HepG2 (cell line): ENCODE measurements at regions not wholly inside any gene's neighbourhood (a gene's known extent, or its start where the extent isn't known, plus 50 kb on each side); places are given as distances from the start of the nearest gene placed in this dataset.

ENCODE experiments used
- ATAC-seq: fragments of 200-7000 bp; cut with Tn5 transposase; 3 replicates; pipeline ENCODE4 v1.9.1; 2020; ENCODE audit warnings: mild to moderate bottlenecking, moderate library complexity
- BruUV-seq: library from RNA; stranded (reverse); fragments of 400-500 nt; replicated peaks from 2 replicates; lab custom pipeline; 2021; lab: Mats Ljungman, UMichigan
- CTCF ChIA-PET: fragments of 300-600 bp; formaldehyde crosslinking; extraction: SDS; loops from one replicate; lab custom pipeline; 2021; ENCODE audit warnings: low total read pairs, inconsistent platforms, low intra/inter-chr PET ratio; lab: Yijun Ruan, JAX
- POLR2A ChIA-PET: fragments of 350-600 bp; sonication (Branson Sonifier 250); formaldehyde crosslinking; loops from one replicate; lab custom pipeline; 2020; ENCODE audit warnings: antibody characterized with exemption, inconsistent platforms; lab: Yijun Ruan, JAX
- DNase-seq: peaks from one replicate; pipeline ENCODE4 v3.0.0-alpha.2; 2015; ENCODE audit warnings: low spot score
- FAIRE-seq: peaks from 3 replicates; lab custom pipeline; 2011; peaks lifted over from hg19 to GRCh38; lab: Jason Lieb, UNC
- H2AFZ ChIP-seq: one replicate; pipeline ENCODE4 v1.6.1; 2011; ENCODE audit warnings: low read length, inconsistent platforms
- H3K27ac ChIP-seq: fragments of 300-600 bp; 3 replicates; pipeline ENCODE4 v1.8.0; 2011; ENCODE audit warnings: mixed run types, mild to moderate bottlenecking, mixed read lengths, low read length, inconsistent platforms; ENCODE audit not compliant: insufficient read depth; ENCODE audit errors: extremely low read length
- H3K27me3 ChIP-seq, 2 experiments: fragments of 200-600 bp in 1 of 2; 2 replicates in 1 of 2; 3 replicates in 1 of 2; pipeline versions ENCODE4 v1.6.0 to v1.8.0; 2011; ENCODE audit warnings: low read length in 2 of 2, mild to moderate bottlenecking in 2 of 2, moderate library complexity in 2 of 2, inconsistent platforms in 1 of 2; ENCODE audit not compliant: insufficient read depth in 2 of 2, control insufficient read depth in 1 of 2
- H3K36me3 ChIP-seq, 2 experiments: fragments of 200-600 bp in 1 of 2; replicated peaks in 1 of 2; 2 replicates in 1 of 2; 3 replicates in 1 of 2; pipeline versions ENCODE4 v1.5.1 to v1.8.0; 2011; ENCODE audit warnings: low read length in 2 of 2, inconsistent platforms in 1 of 2; ENCODE audit not compliant: insufficient read depth in 2 of 2, control insufficient read depth in 1 of 2
- H3K4me1 ChIP-seq: 2 replicates; pipeline ENCODE4 v1.5.1; 2012; ENCODE audit warnings: low read length, inconsistent platforms; ENCODE audit not compliant: insufficient read depth
- H3K4me2 ChIP-seq: 2 replicates; pipeline ENCODE4 v1.6.0; 2011; ENCODE audit warnings: low read depth, low read length, inconsistent platforms
- H3K4me3 ChIP-seq, 3 experiments: fragments of 200-600 bp in 1 of 3; sonication (generic), shearing (Covaris generic) in 1 of 3; replicated peaks in 1 of 3; 2 replicates each; pipeline ENCODE4 v1.5.1; 2011 to 2016; ENCODE audit warnings: low read length in 3 of 3, inconsistent platforms in 2 of 3, low read depth in 2 of 3, mild to moderate bottlenecking in 2 of 3, control low read depth in 1 of 3, mixed read lengths in 1 of 3; ENCODE audit not compliant: insufficient read depth in 1 of 3
- H3K79me2 ChIP-seq: one replicate; pipeline ENCODE4 v1.6.1; 2011; ENCODE audit warnings: low read length, inconsistent platforms; ENCODE audit not compliant: insufficient read depth
- H3K9ac ChIP-seq: 2 replicates; pipeline ENCODE4 v1.6.0; 2011; ENCODE audit warnings: mild to moderate bottlenecking, low read depth, low read length, inconsistent platforms; ENCODE audit not compliant: insufficient read depth
- H3K9me3 ChIP-seq: 2 replicates; pipeline ENCODE4 v1.5.1; 2012; ENCODE audit warnings: mild to moderate bottlenecking, low read length
- H4K20me1 ChIP-seq: 2 replicates; pipeline ENCODE4 v1.6.0; 2011; ENCODE audit warnings: inconsistent platforms, mild to moderate bottlenecking, low read length, moderate library complexity; ENCODE audit not compliant: insufficient read depth
- GZF1 ChIP-seq: sonication (generic); formaldehyde crosslinking; IDR thresholded peaks from 2 replicates; pipeline ENCODE4 v1.5.1; 2020; ENCODE audit warnings: mild to moderate bottlenecking, missing genetic modification reagents
- MAFK ChIP-seq, 2 experiments: IDR thresholded peaks in 1 of 2; conservative IDR thresholded peaks in 1 of 2; 2 replicates each; pipeline ENCODE4 v1.6.1; 2011; ENCODE audit warnings: improper control_type of control experiment in 2 of 2, low read length in 2 of 2
- ZNF546 ChIP-seq: sonication (generic); formaldehyde crosslinking; conservative IDR thresholded peaks from 2 replicates; pipeline ENCODE4 v1.8.1; 2023; ENCODE audit warnings: mild to moderate bottlenecking, missing genetic modification reagents
- ZNF605 ChIP-seq: sonication (generic); formaldehyde crosslinking; IDR thresholded peaks from 2 replicates; pipeline ENCODE4 v1.8.0; 2022; ENCODE audit warnings: mild to moderate bottlenecking, missing genetic modification reagents
- ZNF749 ChIP-seq: sonication (generic); formaldehyde crosslinking; IDR thresholded peaks from 2 replicates; pipeline ENCODE4 v1.8.0; 2022; ENCODE audit warnings: mild to moderate bottlenecking, missing genetic modification reagents, moderate library complexity, borderline replicate concordance
- WGBS: methylation state at CpG from one replicate; pipeline ENCODE4 v1.1.6; 2017; ENCODE audit warnings: low lambda C conversion rate; 5-methylcytosine and 5-hydroxymethylcytosine counted together
- in situ Hi-C: cut with HindIII; loops from 2 replicates; pipeline ENCODE4 v1.10.0; 2017; ENCODE audit warnings: low pct_unique_long_range_greater_than_20kb; ENCODE audit not compliant: extremely low pct_ligation_motif_present
- intact Hi-C: fragments of 100-400 bp; cut with micrococcal nuclease; formaldehyde crosslinking; loops from one replicate; pipeline ENCODE4 v1.10.0; 2022; ENCODE audit not compliant: unreplicated experiment
- TF ChIP-seq, protein P1 (sequence below): sonication (generic); formaldehyde crosslinking; IDR thresholded peaks from 2 replicates; pipeline ENCODE4 v1.4.0; 2020; ENCODE audit warnings: missing genetic modification reagents
- TF ChIP-seq, protein P2 (sequence below): sonication (generic); formaldehyde crosslinking; conservative IDR thresholded peaks from 2 replicates; pipeline ENCODE4 v1.8.0; 2022; ENCODE audit warnings: mild to moderate bottlenecking, moderate library complexity, missing genetic modification reagents
- TF ChIP-seq, protein P3 (sequence below): sonication (generic); formaldehyde crosslinking; IDR thresholded peaks from 2 replicates; pipeline ENCODE4 v1.4.0; 2020; ENCODE audit warnings: mild to moderate bottlenecking, missing genetic modification reagents
- TF ChIP-seq, protein P4 (sequence below): sonication (generic); formaldehyde crosslinking; IDR thresholded peaks from 2 replicates; pipeline ENCODE4 v1.8.0; 2022; ENCODE audit warnings: mild to moderate bottlenecking, missing genetic modification reagents, moderate library complexity
- TF ChIP-seq, protein P5 (sequence below): sonication (generic); formaldehyde crosslinking; IDR thresholded peaks from 2 replicates; pipeline ENCODE4 v1.5.0; 2020; ENCODE audit warnings: mild to moderate bottlenecking, missing genetic modification reagents

DNA sequence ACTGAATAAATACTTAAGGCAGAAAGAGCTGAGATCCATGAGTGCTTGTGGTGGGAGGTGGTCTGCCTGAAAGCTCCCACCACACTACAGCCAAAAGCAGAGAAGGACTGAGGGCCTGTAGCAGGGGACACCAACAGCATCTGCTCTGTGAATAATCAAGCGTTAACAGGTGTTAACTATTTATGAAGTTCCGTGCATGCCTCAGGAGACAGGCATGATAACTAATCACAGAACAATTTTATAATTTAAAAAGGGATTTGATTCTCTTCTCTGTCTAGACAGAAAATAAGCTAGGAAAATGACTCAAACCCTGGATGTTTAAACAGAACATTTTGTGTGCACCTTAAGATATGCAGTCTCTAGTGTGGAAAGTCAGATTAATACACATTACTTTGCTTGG is 61.5 kb upstream of the GHITM start:
- Histone ChIP-seq H3K4me2 (no peak overlapping the region), H3K9ac (no peak overlapping the region), H3K4me3 (no peak overlapping the region), H3K36me3 (no peaks in the 10 kb centered on the region), H3K27me3 (no peaks in the 10 kb centered on the region; a peak in 1 of 5 replicates), H3K79me2 (no peaks in the 10 kb centered on the region), H3K4me1 (no peaks in the 10 kb centered on the region), H3K27ac (no peak overlapping the region), H2AFZ (no peak overlapping the region), H3K9me3 (no peaks in the 10 kb centered on the region), H4K20me1 (no peaks in the 10 kb centered on the region)
- ChIA-PET CTCF (no interaction called here), POLR2A (no interaction called here)
- no peak for ATAC-seq
- no peak for DNase-seq
- TF ChIP-seq ZNF605 (CRISPR knock-in tag) (no peak), ZNF749 (CRISPR knock-in tag) (no peak), MAFK (conservative IDR thresholded peaks at IDR 0.05 in 1 of 2, IDR thresholded peaks at IDR 0.05 in 1 of 2; ENCODE audit: low read length in 2 of 2) (no peak), ZNF546 (CRISPR knock-in tag) (no peak), GZF1 (CRISPR knock-in tag) (no peak)
- TF ChIP-seq, protein P1, sequence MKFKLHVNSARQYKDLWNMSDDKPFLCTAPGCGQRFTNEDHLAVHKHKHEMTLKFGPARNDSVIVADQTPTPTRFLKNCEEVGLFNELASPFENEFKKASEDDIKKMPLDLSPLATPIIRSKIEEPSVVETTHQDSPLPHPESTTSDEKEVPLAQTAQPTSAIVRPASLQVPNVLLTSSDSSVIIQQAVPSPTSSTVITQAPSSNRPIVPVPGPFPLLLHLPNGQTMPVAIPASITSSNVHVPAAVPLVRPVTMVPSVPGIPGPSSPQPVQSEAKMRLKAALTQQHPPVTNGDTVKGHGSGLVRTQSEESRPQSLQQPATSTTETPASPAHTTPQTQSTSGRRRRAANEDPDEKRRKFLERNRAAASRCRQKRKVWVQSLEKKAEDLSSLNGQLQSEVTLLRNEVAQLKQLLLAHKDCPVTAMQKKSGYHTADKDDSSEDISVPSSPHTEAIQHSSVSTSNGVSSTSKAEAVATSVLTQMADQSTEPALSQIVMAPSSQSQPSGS (CRISPR knock-in tag), result no peak
- TF ChIP-seq, protein P2, sequence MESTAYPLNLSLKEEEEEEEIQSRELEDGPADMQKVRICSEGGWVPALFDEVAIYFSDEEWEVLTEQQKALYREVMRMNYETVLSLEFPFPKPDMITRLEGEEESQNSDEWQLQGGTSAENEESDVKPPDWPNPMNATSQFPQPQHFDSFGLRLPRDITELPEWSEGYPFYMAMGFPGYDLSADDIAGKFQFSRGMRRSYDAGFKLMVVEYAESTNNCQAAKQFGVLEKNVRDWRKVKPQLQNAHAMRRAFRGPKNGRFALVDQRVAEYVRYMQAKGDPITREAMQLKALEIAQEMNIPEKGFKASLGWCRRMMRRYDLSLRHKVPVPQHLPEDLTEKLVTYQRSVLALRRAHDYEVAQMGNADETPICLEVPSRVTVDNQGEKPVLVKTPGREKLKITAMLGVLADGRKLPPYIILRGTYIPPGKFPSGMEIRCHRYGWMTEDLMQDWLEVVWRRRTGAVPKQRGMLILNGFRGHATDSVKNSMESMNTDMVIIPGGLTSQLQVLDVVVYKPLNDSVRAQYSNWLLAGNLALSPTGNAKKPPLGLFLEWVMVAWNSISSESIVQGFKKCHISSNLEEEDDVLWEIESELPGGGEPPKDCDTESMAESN, result no peak
- TF ChIP-seq, protein P3, sequence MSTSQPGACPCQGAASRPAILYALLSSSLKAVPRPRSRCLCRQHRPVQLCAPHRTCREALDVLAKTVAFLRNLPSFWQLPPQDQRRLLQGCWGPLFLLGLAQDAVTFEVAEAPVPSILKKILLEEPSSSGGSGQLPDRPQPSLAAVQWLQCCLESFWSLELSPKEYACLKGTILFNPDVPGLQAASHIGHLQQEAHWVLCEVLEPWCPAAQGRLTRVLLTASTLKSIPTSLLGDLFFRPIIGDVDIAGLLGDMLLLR (CRISPR knock-in tag), result no peak
- TF ChIP-seq, protein P4, sequence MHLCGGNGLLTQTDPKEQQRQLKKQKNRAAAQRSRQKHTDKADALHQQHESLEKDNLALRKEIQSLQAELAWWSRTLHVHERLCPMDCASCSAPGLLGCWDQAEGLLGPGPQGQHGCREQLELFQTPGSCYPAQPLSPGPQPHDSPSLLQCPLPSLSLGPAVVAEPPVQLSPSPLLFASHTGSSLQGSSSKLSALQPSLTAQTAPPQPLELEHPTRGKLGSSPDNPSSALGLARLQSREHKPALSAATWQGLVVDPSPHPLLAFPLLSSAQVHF (CRISPR knock-in tag), result no peak
- TF ChIP-seq, protein P5, sequence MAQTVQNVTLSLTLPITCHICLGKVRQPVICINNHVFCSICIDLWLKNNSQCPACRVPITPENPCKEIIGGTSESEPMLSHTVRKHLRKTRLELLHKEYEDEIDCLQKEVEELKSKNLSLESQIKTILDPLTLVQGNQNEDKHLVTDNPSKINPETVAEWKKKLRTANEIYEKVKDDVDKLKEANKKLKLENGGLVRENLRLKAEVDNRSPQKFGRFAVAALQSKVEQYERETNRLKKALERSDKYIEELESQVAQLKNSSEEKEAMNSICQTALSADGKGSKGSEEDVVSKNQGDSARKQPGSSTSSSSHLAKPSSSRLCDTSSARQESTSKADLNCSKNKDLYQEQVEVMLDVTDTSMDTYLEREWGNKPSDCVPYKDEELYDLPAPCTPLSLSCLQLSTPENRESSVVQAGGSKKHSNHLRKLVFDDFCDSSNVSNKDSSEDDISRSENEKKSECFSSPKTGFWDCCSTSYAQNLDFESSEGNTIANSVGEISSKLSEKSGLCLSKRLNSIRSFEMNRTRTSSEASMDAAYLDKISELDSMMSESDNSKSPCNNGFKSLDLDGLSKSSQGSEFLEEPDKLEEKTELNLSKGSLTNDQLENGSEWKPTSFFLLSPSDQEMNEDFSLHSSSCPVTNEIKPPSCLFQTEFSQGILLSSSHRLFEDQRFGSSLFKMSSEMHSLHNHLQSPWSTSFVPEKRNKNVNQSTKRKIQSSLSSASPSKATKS (CRISPR knock-in tag), result no peak
- in situ Hi-C loops, result no loop called here
- no peak for FAIRE-seq
- WGBS, result 0% methylated on average over 2 of the region's 2 CpGs
- BruUV-seq, result no TSS peak
- intact Hi-C loops, result no loop called here
